AG09309 (cell line): ENCODE measurements at regions not wholly inside any gene's neighbourhood (a gene's known extent, or its start where the extent isn't known, plus 50 kb on each side); places are given as distances from the start of the nearest gene placed in this dataset.

Source experiments
- DNase-seq: peaks from one replicate; pipeline ENCODE4 v3.0.0-alpha.2; 2010; ENCODE audit warnings: low read depth
- H3K4me3 ChIP-seq: 2 replicates; pipeline ENCODE4 v1.5.1; 2011; ENCODE audit warnings: mild to moderate bottlenecking, low read depth, low read length, moderate library complexity; ENCODE audit not compliant: control insufficient read depth
- TF ChIP-seq, protein P1 (sequence below): IDR thresholded peaks from 2 replicates; pipeline ENCODE4 v1.5.1; 2011; ENCODE audit warnings: mild to moderate bottlenecking, low read depth, low read length, inconsistent platforms; ENCODE audit not compliant: insufficient read depth, control insufficient read depth; ENCODE audit errors: missing control alignments

DNA sequence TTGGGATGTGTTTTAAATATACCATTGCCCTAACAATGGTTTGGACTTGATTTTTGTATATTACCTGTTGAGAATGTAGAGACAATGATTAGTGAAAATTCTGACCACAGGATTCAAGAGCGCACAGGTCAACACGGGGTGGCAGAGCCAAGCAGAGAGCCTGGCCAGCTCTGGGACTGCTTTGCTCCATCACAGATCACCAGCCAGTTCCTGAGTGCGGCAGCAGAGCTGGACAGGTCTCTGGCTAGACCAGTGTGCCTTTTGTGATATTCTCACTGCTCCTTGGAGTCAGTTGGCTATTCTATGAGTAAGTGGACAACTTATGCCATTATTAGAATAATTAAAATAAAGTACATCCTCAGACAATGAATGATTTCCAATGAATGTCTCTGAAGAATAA lies 351.2 kb upstream of the ATP10A start:
- TF ChIP-seq, protein P1, sequence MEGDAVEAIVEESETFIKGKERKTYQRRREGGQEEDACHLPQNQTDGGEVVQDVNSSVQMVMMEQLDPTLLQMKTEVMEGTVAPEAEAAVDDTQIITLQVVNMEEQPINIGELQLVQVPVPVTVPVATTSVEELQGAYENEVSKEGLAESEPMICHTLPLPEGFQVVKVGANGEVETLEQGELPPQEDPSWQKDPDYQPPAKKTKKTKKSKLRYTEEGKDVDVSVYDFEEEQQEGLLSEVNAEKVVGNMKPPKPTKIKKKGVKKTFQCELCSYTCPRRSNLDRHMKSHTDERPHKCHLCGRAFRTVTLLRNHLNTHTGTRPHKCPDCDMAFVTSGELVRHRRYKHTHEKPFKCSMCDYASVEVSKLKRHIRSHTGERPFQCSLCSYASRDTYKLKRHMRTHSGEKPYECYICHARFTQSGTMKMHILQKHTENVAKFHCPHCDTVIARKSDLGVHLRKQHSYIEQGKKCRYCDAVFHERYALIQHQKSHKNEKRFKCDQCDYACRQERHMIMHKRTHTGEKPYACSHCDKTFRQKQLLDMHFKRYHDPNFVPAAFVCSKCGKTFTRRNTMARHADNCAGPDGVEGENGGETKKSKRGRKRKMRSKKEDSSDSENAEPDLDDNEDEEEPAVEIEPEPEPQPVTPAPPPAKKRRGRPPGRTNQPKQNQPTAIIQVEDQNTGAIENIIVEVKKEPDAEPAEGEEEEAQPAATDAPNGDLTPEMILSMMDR, result no peak
- DNase-seq, result no peak
- no peak overlapping the region for H3K4me3 ChIP-seq

DNA sequence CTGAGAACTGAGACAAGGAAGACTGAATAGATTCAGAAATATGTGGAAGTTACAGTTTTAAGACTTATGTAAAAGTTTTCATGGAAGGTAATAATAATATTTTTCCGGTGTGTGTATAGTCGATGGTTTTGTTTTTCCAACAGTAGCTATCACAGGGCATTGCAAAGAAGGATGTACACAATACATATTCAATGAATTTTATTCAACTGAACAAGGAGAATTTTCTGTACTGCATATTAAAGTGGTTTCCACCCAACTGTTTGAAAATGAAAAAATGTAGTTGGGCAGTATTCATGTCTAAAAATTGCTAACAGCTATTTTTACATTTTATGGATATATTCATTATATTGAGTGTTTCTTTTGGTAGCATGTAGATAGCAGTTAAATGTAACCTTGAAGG lies 350.3 kb upstream of the ATP10A start:
- H3K4me3 ChIP-seq, result no peak overlapping the region
- TF ChIP-seq, protein P1, result no peak
- DNase-seq, result no peak

DNA sequence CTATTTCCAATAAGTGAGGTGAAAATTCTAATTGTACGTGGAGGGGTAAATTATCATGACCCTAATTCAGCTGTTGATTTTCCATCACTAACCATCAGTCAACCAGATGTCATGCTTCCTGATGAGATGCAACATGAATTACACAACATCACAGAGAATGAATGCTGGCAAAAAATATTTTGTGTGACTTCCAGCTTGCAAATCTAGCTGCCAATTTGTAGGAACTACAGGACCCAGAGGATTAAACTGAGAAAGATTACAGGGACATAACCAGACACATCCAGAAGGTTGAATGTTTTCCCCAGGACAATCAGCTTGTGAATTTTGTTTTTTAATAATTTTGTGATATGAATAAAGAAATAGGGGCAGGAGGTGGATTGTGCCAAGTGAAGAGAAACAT lies 349.0 kb upstream of the ATP10A start:
- no peak overlapping the region for H3K4me3 ChIP-seq
- TF ChIP-seq, protein P1, result no peak
- DNase-seq, result no peak

DNA sequence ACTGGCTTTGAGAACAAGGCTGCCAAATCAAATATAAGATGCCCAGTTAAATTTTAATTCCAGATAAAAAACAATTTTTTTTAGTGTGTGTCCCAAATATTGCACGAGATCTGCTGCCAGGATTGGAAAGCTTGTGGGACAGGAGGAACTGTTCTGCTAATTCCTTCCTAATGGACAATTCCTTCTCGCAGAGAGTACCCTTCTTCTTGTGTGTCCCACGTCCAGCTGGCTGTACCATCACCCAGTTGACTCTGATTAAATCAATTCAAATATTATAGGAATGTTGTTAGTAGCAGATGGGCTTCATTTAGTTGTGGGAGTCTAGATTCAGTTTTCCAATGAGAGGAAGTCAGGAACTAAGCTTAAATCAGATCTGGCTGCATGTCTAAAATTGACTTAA lies 347.9 kb upstream of the ATP10A start:
- DNase-seq, result no peak
- TF ChIP-seq, protein P1, result no peak
- no peak overlapping the region for H3K4me3 ChIP-seq

DNA sequence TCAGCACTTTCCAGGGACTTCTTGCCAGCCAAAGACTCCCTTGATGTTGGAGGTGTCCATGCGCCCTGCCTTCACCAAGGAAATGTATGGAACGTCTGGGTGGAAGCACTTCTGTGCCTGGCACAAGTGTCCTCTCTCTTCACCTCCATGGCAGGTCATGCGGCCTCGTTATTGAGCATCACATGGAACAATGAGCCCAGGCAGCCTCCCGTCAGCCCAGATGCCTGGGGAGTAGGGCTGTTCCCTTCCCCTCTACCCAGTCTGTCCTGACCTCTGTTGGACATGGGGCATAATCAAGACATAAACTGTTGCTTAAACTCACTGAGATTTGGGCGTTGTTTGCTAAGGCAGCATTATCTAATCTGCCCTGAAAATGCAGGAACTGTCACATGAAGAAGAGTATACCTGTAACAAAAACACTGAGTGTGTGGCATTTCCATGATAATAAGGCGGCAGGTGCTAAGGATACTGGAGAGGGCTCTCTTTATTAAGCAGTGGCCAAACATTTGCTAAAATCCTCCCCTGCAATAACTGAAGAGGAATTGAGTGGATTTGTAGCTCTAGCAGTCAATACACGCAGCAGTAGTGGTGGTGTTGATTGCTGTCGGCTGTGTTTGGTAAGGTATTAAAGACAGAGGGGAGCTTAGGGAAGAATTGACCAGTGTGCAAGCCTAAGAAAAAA lies 338.2 kb upstream of the ATP10A start:
- DNase-seq, result no peak

DNA sequence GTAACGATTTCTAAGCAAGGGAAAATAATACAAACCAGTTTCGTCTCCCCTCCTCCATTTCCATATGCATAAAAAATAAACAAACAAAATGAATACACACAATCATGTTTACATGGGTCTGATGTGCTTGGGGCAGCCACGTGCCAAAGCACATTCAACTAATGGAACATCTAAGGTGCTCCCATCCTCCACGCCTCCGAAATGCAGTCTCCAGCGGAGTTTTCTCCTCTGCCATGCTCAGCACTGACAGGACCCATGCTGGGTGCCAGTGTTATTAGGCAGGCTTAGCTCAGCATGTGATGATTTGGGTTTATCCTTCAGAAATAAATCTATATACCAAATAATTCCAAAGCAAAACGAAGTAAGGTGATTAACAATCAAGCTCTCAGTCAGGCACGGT lies 337.3 kb upstream of the ATP10A start:
- no peak for DNase-seq
- no peak overlapping the region for H3K4me3 ChIP-seq
- TF ChIP-seq, protein P1, result no peak

More for the DNA sequence above, 338.2 kb upstream of the ATP10A start:
- no peak overlapping the region for H3K4me3 ChIP-seq
- TF ChIP-seq, protein P1, result no peak

DNA sequence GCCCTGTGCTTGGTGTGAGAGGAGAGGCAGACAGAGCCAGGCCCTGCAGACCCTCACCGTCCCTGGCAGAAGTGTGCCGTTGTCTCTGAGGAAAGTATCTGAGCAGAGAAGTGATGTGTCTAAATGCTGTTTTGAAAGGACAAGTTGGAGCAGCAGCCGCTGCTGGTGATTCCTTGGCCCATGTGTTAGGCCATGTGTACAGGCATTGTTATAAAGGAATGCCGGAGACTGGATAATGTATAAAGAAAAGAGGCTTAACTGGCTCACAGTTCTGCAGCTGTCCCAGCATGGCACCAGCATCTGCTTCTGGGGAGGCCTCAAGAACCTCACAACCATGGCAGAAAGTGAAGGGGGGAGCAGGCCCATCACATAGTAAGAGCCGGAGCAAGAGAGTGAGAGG lies 334.6 kb upstream of the ATP10A start:
- TF ChIP-seq, protein P1, result no peak
- no peak for DNase-seq
- no peak overlapping the region for H3K4me3 ChIP-seq
